ENCODE measurements at regions not wholly inside any gene's neighbourhood (a gene's known extent, or its start where the extent isn't known, plus 50 kb on each side); places are given as distances from the start of the nearest gene placed in this dataset.
A peak's percentile ranks its signal among the peaks of the same experiment; 100 is the strongest.
"Not testable (repeated sequence)": the region's sequence is repeated elsewhere in the genome, so short reads cannot be mapped to it uniquely, and the experiment has no call there.

DNA sequence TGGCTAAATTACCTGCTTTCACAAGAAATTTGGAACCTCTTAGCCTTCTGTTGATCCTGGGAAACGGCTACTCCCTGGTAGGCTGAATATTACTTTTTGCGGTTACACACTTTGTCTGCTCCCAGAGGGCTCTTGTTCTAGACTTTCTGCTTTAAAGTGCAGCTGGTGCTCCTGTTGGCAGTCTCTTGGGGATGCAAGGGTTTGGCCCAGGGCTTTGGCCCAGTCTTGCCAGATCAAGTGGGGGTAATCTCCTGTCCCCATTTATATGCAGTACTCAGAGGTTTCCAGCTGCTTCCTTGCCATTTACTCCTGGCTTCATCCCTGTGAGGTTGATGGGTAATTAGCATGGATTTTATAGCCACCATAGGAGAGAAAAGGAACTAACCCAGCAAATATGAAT, 558.2 kb upstream of the MIS18BP1 start:
- DNase-seq = peak; percentile 70

DNA sequence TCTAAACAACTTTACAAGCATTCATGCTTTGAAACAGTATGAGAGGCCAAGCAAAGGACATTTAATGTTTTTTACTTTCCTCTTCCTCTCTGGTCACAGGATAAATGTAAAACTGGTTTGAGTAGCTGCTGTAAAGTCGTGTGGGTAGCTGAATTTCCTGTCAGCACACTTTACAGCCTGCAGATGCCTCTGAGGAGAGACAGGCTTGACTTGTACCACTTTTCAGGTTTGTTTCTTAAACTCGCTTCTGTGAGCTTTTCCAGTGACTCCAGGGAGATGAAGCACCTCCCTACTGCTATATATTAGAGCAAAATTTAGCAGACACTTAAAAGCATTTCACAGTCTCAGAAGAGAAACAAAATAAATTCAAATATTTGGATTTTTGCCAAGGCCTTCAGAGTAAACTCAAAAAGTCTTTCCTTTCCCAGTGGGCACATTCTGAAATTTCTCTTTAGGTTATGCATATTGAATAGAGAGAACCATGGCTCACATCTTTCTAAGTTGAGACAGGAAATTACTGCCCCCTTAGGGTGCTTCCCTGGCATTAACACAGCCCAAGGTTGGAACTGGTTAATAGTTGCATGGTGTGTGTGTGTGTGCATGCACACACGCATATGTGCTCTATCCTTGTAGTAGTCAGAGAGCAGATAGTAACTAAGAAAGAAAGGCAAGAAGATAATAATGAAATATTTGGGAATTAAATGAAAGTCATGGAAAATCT, 557.3 kb upstream of the MIS18BP1 start:
- peak; percentile 25 for DNase-seq

GRCh38 chr14:45807178-45807899, 554.3 kb upstream of the MIS18BP1 start:
- DNase-seq = no peak

GRCh38 chr14:45799511-45799910, 546.5 kb upstream of the MIS18BP1 start:
- DNase-seq = no peak

DNA sequence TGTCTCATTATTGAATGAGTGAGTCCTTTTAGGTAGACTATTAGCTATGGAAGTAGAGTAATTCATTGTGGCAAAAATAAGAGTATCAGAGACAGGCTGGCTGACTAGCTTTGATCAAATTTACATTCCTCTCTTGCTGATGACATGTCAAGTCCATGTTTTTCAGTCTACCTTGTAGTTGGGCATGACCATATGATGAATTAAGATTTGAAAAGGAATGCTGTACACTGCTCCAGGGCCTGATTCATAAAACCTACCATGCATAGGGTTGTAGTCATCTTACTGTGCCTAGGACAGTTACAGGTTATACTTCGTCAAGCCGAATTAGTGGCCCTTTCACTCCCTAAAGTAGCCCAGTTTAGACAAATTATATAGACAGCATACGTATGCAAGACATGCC, 545.7 kb upstream of the MIS18BP1 start:
- DNase-seq = no peak

- not testable (repeated sequence) for DNase-seq
Measured at GRCh38 chr14:45796006-45796405, 543.0 kb upstream of the MIS18BP1 start.

GRCh38 chr14:45793081-45793480, 540.1 kb upstream of the MIS18BP1 start:
- DNase-seq = no peak

DNA sequence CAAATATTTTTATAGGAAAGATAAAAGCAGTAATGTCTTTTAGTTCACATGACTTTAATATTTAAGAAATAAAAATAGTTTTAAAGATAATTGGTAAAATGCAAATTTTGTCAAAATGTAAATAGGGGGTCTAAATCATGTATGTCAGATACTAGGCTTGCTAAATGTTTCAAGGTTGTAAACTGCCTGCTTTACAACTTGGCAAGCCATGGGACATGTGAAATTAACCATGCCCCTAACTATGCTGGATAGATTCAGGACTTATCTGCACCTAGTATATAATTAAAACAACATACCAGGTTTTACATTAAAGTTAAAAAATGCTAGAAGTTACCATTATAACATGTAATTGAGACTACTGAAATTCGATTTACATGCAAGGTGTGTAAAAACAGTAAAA, 537.3 kb upstream of the MIS18BP1 start:
- no peak for DNase-seq

GRCh38 chr14:45787167-45787566, 534.2 kb upstream of the MIS18BP1 start:
- no peak for DNase-seq

GRCh38 chr14:45786266-45786665, 533.3 kb upstream of the MIS18BP1 start:
- DNase-seq = no peak

- DNase-seq = peak; percentile 43
Measured at GRCh38 chr14:45785240-45785639, 532.2 kb upstream of the MIS18BP1 start.

DNA sequence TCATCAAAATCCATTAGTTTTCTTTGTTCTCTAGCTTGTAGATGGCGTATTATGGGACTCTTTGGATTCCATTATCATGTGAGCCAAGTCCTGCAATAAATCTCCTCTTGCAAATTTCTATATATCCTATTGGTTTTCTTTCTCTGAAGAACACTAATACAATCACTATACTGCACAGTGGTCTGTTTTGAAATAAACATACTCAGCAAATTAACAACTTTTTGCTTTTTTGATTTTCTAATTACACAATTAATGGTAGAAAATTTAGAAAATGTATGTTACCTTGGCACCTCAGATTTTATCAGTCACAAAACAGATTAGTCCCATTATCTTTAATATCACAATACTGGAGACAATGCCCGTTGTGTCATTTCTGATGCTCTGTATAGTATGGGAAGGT, 513.2 kb upstream of the MIS18BP1 start:
- DNase-seq = no peak

DNA sequence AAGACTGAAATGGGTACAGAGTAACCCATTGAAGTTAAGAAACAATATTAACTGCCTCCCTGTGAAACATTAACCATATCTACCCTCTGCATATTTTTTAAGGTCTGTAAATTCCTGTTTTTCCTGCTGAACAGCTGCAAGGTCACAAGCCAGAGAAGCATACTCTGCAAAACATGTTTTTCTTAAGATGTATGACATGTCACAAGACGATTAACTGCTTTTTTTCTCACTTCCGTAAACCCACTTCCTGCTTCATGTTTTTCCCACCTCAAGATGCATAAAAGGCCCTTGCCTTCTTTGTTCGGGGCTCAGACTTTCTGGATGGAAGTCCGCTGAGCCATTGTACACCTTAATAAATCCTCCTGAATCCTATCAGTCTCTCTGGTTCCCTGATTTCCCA, 504.7 kb upstream of the MIS18BP1 start:
- DNase-seq = no peak

DNA sequence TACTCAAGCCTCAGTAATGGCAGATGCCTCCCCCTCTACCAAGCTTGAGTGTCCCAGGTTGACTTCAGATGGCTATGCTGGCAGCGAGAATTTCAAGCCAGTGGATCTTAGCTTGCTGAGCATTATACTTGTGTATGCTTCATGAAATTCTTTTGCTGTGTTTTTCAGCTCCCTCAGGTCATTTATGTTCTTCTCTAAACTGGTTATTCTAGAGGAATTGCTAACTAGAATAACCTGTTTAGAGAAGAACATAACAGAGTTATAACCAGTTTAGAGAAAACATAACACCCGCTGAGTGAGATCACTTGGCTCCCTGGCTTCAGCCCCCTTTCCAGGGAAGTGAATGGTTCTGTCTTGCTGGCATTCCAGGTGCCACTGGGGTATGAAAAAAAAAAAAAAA, 503.4 kb upstream of the MIS18BP1 start:
- DNase-seq = not testable (repeated sequence)

- DNase-seq = no peak
Measured at GRCh38 chr14:45743884-45744283, 490.9 kb upstream of the MIS18BP1 start.

GRCh38 chr14:45742187-45742586, 489.2 kb upstream of the MIS18BP1 start:
- DNase-seq = no peak

DNA sequence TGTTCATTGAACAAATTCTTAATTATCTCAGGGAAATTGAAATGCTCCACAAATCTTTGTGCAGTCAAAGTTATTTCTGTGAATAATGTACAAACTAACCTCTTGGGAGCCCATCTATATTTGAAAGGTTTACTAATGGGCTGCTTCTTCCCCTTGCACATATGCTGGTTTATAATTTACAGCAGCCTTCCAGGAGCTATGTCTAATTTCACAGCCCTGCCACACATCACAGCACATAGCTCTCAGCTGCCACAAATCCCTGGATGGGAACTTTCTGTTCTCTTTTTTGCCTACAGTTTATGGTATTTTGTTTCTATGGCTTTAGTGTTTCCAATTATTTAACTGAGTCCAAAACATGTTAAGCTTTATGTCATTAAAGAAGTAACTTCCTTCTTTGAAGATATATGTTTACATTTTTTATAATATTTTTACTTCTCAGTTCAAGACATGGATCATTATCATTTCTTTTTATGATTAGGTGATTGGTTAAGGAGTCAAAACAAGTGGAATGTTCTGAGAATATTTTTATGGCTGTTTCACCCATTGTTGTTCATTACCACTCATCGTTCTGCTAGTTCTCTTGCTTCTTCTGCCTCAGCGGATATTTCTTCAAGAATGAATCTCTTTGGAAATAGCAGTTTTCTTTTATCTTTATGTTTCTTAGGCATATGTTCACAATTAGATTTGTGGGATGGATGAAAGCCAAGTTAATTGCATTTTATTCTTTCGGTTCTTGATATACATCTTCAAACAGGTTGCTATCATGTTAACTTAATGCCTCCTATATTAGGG, 475.6 kb upstream of the MIS18BP1 start:
- DNase-seq = no peak

DNA sequence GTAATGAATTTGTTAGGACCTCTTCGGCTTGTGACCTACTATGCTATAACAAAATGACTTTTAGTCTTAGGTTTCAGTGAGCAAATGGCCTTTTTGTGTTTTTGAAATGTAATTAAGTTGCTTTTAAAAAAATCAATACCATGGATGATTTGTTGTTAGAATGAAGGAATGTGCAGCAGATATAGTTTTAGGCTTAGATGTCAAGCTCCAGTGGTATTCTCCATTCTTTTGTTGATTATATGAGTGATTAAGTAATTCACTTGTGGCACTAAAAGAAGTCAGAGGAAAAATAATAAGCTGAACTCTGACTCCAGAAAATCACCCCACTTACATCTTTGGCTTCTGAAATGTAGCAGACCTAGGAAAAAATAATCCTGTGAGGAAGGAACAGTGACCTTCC, 474.1 kb upstream of the MIS18BP1 start:
- DNase-seq = no peak

GRCh38 chr14:45721472-45721871, 468.5 kb upstream of the MIS18BP1 start:
- no peak for DNase-seq

- DNase-seq = peak; percentile 28
Measured at GRCh38 chr14:45716572-45716971, 463.6 kb upstream of the MIS18BP1 start.

DNA sequence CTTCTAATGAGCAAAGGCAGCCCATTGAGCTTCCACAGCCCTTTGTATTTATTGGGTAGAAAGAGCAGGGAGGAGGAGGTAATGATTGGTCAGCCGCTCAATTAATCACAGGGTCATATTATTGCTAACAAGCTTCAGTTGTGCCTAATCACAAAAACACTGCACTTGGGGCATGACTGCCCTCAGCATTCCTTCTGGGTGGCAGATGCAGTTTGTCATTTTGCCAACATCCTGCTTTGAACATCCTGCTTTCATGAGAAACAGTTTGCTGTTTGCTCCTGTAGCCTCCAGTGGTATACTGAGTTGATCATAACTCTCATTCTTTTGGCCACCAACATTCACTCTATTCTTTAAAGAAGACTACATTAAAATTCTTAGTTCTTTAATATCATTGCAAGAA, 462.9 kb upstream of the MIS18BP1 start:
- DNase-seq = no peak

- no peak for DNase-seq
Measured at GRCh38 chr14:45709541-45709940, 456.5 kb upstream of the MIS18BP1 start.

GRCh38 chr14:45705940-45706534, 453.0 kb upstream of the MIS18BP1 start:
- no peak for DNase-seq
